K562 (cell line): ENCODE measurements at regions not wholly inside any gene's neighbourhood (a gene's known extent, or its start where the extent isn't known, plus 50 kb on each side); places are given as distances from the start of the nearest gene placed in this dataset.

Source experiments
- ATAC-seq: fragments of 200-7000 bp; cut with Tn5 transposase; 3 replicates; pipeline ENCODE4 v1.9.1; 2020; ENCODE audit warnings: moderate library complexity
- BruUV-seq: library from RNA; stranded (reverse); fragments of 400-500 nt; replicated peaks from 2 replicates; lab custom pipeline; 2021; lab: Mats Ljungman, UMichigan
- CTCF ChIA-PET: fragments of 300-600 bp; formaldehyde crosslinking; extraction: SDS; loops from one replicate; lab custom pipeline; 2021; ENCODE audit warnings: low intra/inter-chr PET ratio; lab: Yijun Ruan, JAX
- POLR2A ChIA-PET: fragments of 300-600, 350-650 bp; sonication (Branson Sonifier 250); formaldehyde crosslinking; extraction: SDS; loops from one replicate; lab custom pipeline; 2021; ENCODE audit warnings: antibody characterized with exemption, inconsistent platforms; lab: Yijun Ruan, JAX
- DNase-seq, 4 experiments: peaks; one replicate each; pipeline versions ENCODE4 v3.0.0 to v3.0.0-alpha.2; 2011 to 2018; ENCODE audit warnings: low spot score in 3 of 4, mixed read lengths in 3 of 4; ENCODE audit errors: extremely low read depth in 1 of 4
- FAIRE-seq: peaks from 2 replicates; lab custom pipeline; 2011; peaks lifted over from hg19 to GRCh38; lab: Jason Lieb, UNC
- H2AFZ ChIP-seq: 2 replicates; pipeline ENCODE4 v1.6.0; 2011; ENCODE audit warnings: low read depth, low read length, control low read depth, inconsistent platforms
- H3K27ac ChIP-seq: fragments of 200-600 bp; 3 replicates; pipeline ENCODE4 v1.8.0; 2011; ENCODE audit warnings: low read depth, mild to moderate bottlenecking, control low read depth, inconsistent platforms, low read length, moderate library complexity, mixed read lengths; ENCODE audit errors: extremely low read depth
- H3K27me3 ChIP-seq, 2 experiments: fragments of 300-600 bp in 1 of 2; 2 replicates in 1 of 2; 3 replicates in 1 of 2; pipeline versions ENCODE4 v1.6.0 to v1.8.0; 2011; ENCODE audit warnings: inconsistent platforms in 2 of 2, low read length in 2 of 2, mild to moderate bottlenecking in 1 of 2, mixed read lengths in 1 of 2, moderate library complexity in 1 of 2; ENCODE audit not compliant: control insufficient read depth in 2 of 2, insufficient read depth in 2 of 2
- H3K36me3 ChIP-seq: fragments of 300-600 bp; 3 replicates; pipeline ENCODE4 v1.8.0; 2011; ENCODE audit warnings: mild to moderate bottlenecking, low read length, inconsistent platforms; ENCODE audit not compliant: control insufficient read depth, insufficient read depth
- H3K4me1 ChIP-seq, 2 experiments: fragments of 200-600 bp in 1 of 2; replicated peaks in 1 of 2; 2 replicates in 1 of 2; 3 replicates in 1 of 2; pipeline versions ENCODE4 v1.5.1 to v1.8.0; 2011; ENCODE audit warnings: inconsistent platforms in 2 of 2, low read length in 2 of 2, mild to moderate bottlenecking in 1 of 2, mixed read lengths in 1 of 2, moderate library complexity in 1 of 2; ENCODE audit not compliant: control insufficient read depth in 2 of 2, insufficient read depth in 2 of 2
- H3K4me2 ChIP-seq: 2 replicates; pipeline ENCODE4 v1.6.1; 2011; ENCODE audit warnings: low read length, control low read depth, inconsistent platforms, mixed read lengths; ENCODE audit not compliant: insufficient read depth
- H3K4me3 ChIP-seq: fragments of 200-600 bp; sonication (generic), shearing (Covaris generic); 2 replicates; pipeline ENCODE4 v1.5.1; 2016; ENCODE audit warnings: control low read depth, inconsistent platforms
- H3K79me2 ChIP-seq: fragments of 200-600 bp; 3 replicates; pipeline ENCODE4 v1.8.0; 2011; ENCODE audit warnings: low read length, inconsistent platforms; ENCODE audit not compliant: control insufficient read depth, insufficient read depth
- H3K9ac ChIP-seq, 2 experiments: 2 replicates each; pipeline versions ENCODE4 v1.6.0 to v1.6.1; 2011; ENCODE audit warnings: low read depth in 2 of 2, low read length in 2 of 2, control low read depth in 1 of 2, inconsistent platforms in 1 of 2, mild to moderate bottlenecking in 1 of 2, mixed read lengths in 1 of 2; ENCODE audit not compliant: insufficient read depth in 1 of 2
- H3K9me1 ChIP-seq: one replicate; pipeline ENCODE4 v1.6.0; 2011; ENCODE audit warnings: inconsistent platforms, mild to moderate bottlenecking, low read length, moderate library complexity; ENCODE audit not compliant: control insufficient read depth, insufficient read depth
- H3K9me3 ChIP-seq: replicated peaks from 2 replicates; pipeline ENCODE4 v1.5.1; 2011; ENCODE audit warnings: low read depth, low read length, inconsistent platforms; ENCODE audit not compliant: control insufficient read depth, insufficient read depth
- H4K20me1 ChIP-seq: replicated peaks from 2 replicates; pipeline ENCODE4 v1.6.1; 2011; ENCODE audit warnings: low read length, inconsistent platforms, mixed read lengths; ENCODE audit not compliant: control insufficient read depth, insufficient read depth
- FOXA3 ChIP-seq, 2 experiments: fragments of 450-650 bp in 1 of 2; sonication (generic) in 1 of 2; formaldehyde crosslinking; IDR thresholded peaks in 1 of 2; conservative IDR thresholded peaks in 1 of 2; 2 replicates each; pipeline versions ENCODE4 v1.4.0 to v1.8.0; 2020 to 2022; ENCODE audit warnings: mild to moderate bottlenecking in 2 of 2, missing genetic modification reagents in 1 of 2
- HNRNPL ChIP-seq: fragments of 200-400 bp; formaldehyde crosslinking; IDR thresholded peaks from 2 replicates; pipeline ENCODE4 v1.6.1; 2017; ENCODE audit warnings: low read depth, mild to moderate bottlenecking, low read length
- OTX1 ChIP-seq: fragments of 450-650 bp; formaldehyde crosslinking; IDR thresholded peaks from 2 replicates; pipeline ENCODE4 v1.4.0; 2022; ENCODE audit warnings: mild to moderate bottlenecking
- POLR2A ChIP-seq: fragments of 450-650 bp; conservative IDR thresholded peaks from 2 replicates; pipeline ENCODE4 v1.6.1; 2016
- SAFB2 ChIP-seq: fragments of 200-400 bp; formaldehyde crosslinking; IDR thresholded peaks from 2 replicates; pipeline ENCODE4 v1.6.1; 2018; ENCODE audit warnings: borderline replicate concordance, low read length, low read depth, moderate library complexity; ENCODE audit not compliant: severe bottlenecking
- TBP ChIP-seq: optimal IDR thresholded peaks from 2 replicates; pipeline ENCODE3; 2011; ENCODE audit warnings: low read depth, low read length, improper control_type of control experiment
- TCFL5 ChIP-seq: fragments of 250-450 bp; sonication (Bioruptor Pico); conservative IDR thresholded peaks from 2 replicates; pipeline ENCODE4 v1.6.1; 2021; ENCODE audit warnings: mild to moderate bottlenecking, moderate library complexity, matching md5 sums
- ZC3H11A ChIP-seq: IDR thresholded peaks from 2 replicates; pipeline ENCODE4 v1.6.1; 2012; ENCODE audit warnings: low read depth, low read length, improper control_type of control experiment
- ZNF75A ChIP-seq: fragments of 450-650 bp; formaldehyde crosslinking; IDR thresholded peaks from 2 replicates; pipeline ENCODE4 v1.4.0; 2020; ENCODE audit warnings: mild to moderate bottlenecking
- WGBS: fragments of 100-300 bp; shearing (Covaris generic); methylation state at CpG from one replicate; pipeline ENCODE4 v1.1.6; 2016; ENCODE audit warnings: low coverage, mixed read lengths; ENCODE audit not compliant: insufficient coverage; ENCODE audit errors: missing lambda C conversion rate; 5-methylcytosine and 5-hydroxymethylcytosine counted together
- in situ Hi-C: fragments of 300-500 bp; cut with MboI; formaldehyde crosslinking; loops from 4 replicates; pipeline ENCODE4 v1.15.0; 2018; ENCODE audit warnings: inconsistent platforms, mixed read lengths
- intact Hi-C: fragments of 100-400 bp; cut with micrococcal nuclease; formaldehyde crosslinking; loops from 2 replicates; pipeline ENCODE4 v1.14.2; 2022
- TF ChIP-seq, protein P1 (sequence below): sonication (generic); formaldehyde crosslinking; IDR thresholded peaks from 2 replicates; pipeline ENCODE4 v1.8.1; 2023; ENCODE audit warnings: mild to moderate bottlenecking, missing genetic modification reagents
- TF ChIP-seq, protein P2 (sequence below): fragments of 450-650 bp; IDR thresholded peaks from 2 replicates; pipeline ENCODE4 v1.6.1; 2018; ENCODE audit not compliant: partially characterized antibody
- TF ChIP-seq, protein P3 (sequence below): fragments of 450-650 bp; conservative IDR thresholded peaks from 2 replicates; pipeline ENCODE4 v1.6.1; 2016; ENCODE audit warnings: missing genetic modification characterization, low read depth, mild to moderate bottlenecking, control low read depth, missing compliant biosample characterization

GRCh38 chr1:121538943-121539575, 354.3 kb downstream of the SRGAP2C start:
- no peak overlapping the region for H3K4me3 ChIP-seq
- intact Hi-C loops = no loop called here
- CTCF ChIA-PET = no interaction called here
- H3K36me3 ChIP-seq = no peaks in the 10 kb centered on the region
- H3K9ac ChIP-seq = no peak overlapping the region
- no peak for FAIRE-seq
- H3K79me2 ChIP-seq = no peaks in the 10 kb centered on the region
- POLR2A ChIA-PET = no interaction called here
- DNase-seq = no peak
- in situ Hi-C loops = no loop called here
- H3K4me2 ChIP-seq = no peak overlapping the region
- no peaks in the 10 kb centered on the region for H3K27me3 ChIP-seq
- H2AFZ ChIP-seq = no peak overlapping the region
- no peaks in the 10 kb centered on the region; a peak in 2 of 5 replicates for H3K4me1 ChIP-seq
- H3K27ac ChIP-seq = no peak overlapping the region
- no peaks in the 10 kb centered on the region for H3K9me1 ChIP-seq
- no peaks in the 10 kb centered on the region for H4K20me1 ChIP-seq
- no TSS peak for BruUV-seq
- H3K9me3 ChIP-seq = no peaks in the 10 kb centered on the region
- WGBS = 10% methylated on average over 2 of the region's 2 CpGs
- ATAC-seq = no peak
- TF ChIP-seq, protein P1, sequence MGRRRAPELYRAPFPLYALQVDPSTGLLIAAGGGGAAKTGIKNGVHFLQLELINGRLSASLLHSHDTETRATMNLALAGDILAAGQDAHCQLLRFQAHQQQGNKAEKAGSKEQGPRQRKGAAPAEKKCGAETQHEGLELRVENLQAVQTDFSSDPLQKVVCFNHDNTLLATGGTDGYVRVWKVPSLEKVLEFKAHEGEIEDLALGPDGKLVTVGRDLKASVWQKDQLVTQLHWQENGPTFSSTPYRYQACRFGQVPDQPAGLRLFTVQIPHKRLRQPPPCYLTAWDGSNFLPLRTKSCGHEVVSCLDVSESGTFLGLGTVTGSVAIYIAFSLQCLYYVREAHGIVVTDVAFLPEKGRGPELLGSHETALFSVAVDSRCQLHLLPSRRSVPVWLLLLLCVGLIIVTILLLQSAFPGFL = no peak
- TF ChIP-seq HNRNPL = no peak
- no peak for TF ChIP-seq TBP
- no peak for TF ChIP-seq POLR2A
- no peak for TF ChIP-seq ZNF75A
- no peak for TF ChIP-seq TCFL5 (CRISPR knock-in tag)
- no peak for TF ChIP-seq FOXA3 (CRISPR knock-in tag; conservative IDR thresholded peaks at IDR 0.05 in 1 of 2, IDR thresholded peaks at IDR 0.05 in 1 of 2)
- TF ChIP-seq SAFB2 = no peak
- TF ChIP-seq, protein P2, sequence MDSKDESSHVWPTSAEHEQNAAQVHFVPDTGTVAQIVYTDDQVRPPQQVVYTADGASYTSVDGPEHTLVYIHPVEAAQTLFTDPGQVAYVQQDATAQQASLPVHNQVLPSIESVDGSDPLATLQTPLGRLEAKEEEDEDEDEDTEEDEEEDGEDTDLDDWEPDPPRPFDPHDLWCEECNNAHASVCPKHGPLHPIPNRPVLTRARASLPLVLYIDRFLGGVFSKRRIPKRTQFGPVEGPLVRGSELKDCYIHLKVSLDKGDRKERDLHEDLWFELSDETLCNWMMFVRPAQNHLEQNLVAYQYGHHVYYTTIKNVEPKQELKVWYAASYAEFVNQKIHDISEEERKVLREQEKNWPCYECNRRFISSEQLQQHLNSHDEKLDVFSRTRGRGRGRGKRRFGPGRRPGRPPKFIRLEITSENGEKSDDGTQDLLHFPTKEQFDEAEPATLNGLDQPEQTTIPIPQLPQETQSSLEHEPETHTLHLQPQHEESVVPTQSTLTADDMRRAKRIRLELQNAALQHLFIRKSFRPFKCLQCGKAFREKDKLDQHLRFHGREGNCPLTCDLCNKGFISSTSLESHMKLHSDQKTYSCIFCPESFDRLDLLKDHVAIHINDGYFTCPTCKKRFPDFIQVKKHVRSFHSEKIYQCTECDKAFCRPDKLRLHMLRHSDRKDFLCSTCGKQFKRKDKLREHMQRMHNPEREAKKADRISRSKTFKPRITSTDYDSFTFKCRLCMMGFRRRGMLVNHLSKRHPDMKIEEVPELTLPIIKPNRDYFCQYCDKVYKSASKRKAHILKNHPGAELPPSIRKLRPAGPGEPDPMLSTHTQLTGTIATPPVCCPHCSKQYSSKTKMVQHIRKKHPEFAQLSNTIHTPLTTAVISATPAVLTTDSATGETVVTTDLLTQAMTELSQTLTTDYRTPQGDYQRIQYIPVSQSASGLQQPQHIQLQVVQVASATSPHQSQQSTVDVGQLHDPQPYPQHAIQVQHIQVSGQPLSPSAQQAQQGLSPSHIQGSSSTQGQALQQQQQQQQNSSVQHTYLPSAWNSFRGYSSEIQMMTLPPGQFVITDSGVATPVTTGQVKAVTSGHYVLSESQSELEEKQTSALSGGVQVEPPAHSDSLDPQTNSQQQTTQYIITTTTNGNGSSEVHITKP = no peak
- no peak for TF ChIP-seq OTX1
- TF ChIP-seq ZC3H11A = no peak
- TF ChIP-seq, protein P3, sequence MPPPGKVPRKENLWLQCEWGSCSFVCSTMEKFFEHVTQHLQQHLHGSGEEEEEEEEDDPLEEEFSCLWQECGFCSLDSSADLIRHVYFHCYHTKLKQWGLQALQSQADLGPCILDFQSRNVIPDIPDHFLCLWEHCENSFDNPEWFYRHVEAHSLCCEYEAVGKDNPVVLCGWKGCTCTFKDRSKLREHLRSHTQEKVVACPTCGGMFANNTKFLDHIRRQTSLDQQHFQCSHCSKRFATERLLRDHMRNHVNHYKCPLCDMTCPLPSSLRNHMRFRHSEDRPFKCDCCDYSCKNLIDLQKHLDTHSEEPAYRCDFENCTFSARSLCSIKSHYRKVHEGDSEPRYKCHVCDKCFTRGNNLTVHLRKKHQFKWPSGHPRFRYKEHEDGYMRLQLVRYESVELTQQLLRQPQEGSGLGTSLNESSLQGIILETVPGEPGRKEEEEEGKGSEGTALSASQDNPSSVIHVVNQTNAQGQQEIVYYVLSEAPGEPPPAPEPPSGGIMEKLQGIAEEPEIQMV (tag) = no peak
